WTC11 (cell line): ENCODE measurements at regions not wholly inside any gene's neighbourhood (a gene's known extent, or its start where the extent isn't known, plus 50 kb on each side); places are given as distances from the start of the nearest gene placed in this dataset.

Source experiments
- ATAC-seq: fragments of 200-7000 bp; cut with Tn5 transposase; 2 replicates; pipeline ENCODE4 v1.10.0; 2021; ENCODE audit warnings: mild to moderate bottlenecking, moderate library complexity
- CTCF ChIA-PET: fragments of 300-600 bp; sonication (Branson Sonifier 250); formaldehyde crosslinking; loops from one replicate; lab custom pipeline; 2021; ENCODE audit warnings: antibody characterized with exemption; lab: Charles Lee
- POLR2A ChIA-PET: fragments of 350-600 bp; sonication (Branson Sonifier 250); formaldehyde crosslinking; loops from one replicate; lab custom pipeline; 2021; ENCODE audit warnings: antibody characterized with exemption; lab: Charles Lee
- DNase-seq: peaks from one replicate; pipeline ENCODE4 v3.0.0; 2021; ENCODE audit warnings: low spot score
- H3K27ac Mint-ChIP-seq: 2 replicates; pipeline ENCODE4 v1.8.0; 2021; ENCODE audit warnings: mixed read lengths
- H3K27me3 Mint-ChIP-seq: 2 replicates; pipeline ENCODE4 v1.8.0; 2021; ENCODE audit warnings: low read depth, mild to moderate bottlenecking, moderate library complexity, mixed read lengths
- H3K36me3 Mint-ChIP-seq: 2 replicates; pipeline ENCODE4 v1.8.0; 2021; ENCODE audit warnings: mixed read lengths
- H3K4me1 Mint-ChIP-seq: 2 replicates; pipeline ENCODE4 v1.8.0; 2022; ENCODE audit warnings: mixed read lengths
- H3K4me3 Mint-ChIP-seq: 2 replicates; pipeline ENCODE4 v1.8.0; 2021; ENCODE audit warnings: mild to moderate bottlenecking, moderate library complexity, mixed read lengths
- H3K9me3 Mint-ChIP-seq: 2 replicates; pipeline ENCODE4 v1.8.0; 2021; ENCODE audit warnings: mixed read lengths
- AFF4 ChIP-seq: sonication (generic); formaldehyde crosslinking; IDR thresholded peaks from 2 replicates; pipeline ENCODE4 v1.8.1; 2023; ENCODE audit warnings: mild to moderate bottlenecking, missing genetic modification reagents, borderline replicate concordance
- ATF6 ChIP-seq: sonication (generic); formaldehyde crosslinking; IDR thresholded peaks from 2 replicates; pipeline ENCODE4 v1.8.1; 2023; ENCODE audit warnings: mild to moderate bottlenecking, missing genetic modification reagents
- CDX4 ChIP-seq: fragments of 250-450 bp; sonication (Bioruptor Pico); IDR thresholded peaks from 2 replicates; pipeline ENCODE4 v1.9.0; 2021; ENCODE audit warnings: moderate library complexity, mild to moderate bottlenecking, inconsistent platforms, borderline replicate concordance
- FOXK1 ChIP-seq: sonication (generic); formaldehyde crosslinking; IDR thresholded peaks from 2 replicates; pipeline ENCODE4 v1.8.0; 2022; ENCODE audit warnings: mild to moderate bottlenecking, moderate library complexity, missing genetic modification reagents
- HMGA2 ChIP-seq: fragments of 250-450 bp; sonication (Bioruptor Pico); IDR thresholded peaks from 2 replicates; pipeline ENCODE4 v1.4.0; 2021; ENCODE audit warnings: mild to moderate bottlenecking, moderate library complexity
- HMGXB4 ChIP-seq: sonication (generic); formaldehyde crosslinking; IDR thresholded peaks from 2 replicates; pipeline ENCODE4 v1.8.1; 2023; ENCODE audit warnings: mild to moderate bottlenecking, moderate library complexity, missing genetic modification reagents
- IRF2 ChIP-seq: sonication (generic); formaldehyde crosslinking; IDR thresholded peaks from 2 replicates; pipeline ENCODE4 v1.8.0; 2022; ENCODE audit warnings: low read depth, missing genetic modification reagents, borderline replicate concordance
- NFE2L1 ChIP-seq: sonication (generic); formaldehyde crosslinking; IDR thresholded peaks from 2 replicates; pipeline ENCODE4 v1.8.1; 2023; ENCODE audit warnings: missing genetic modification reagents
- NR1H2 ChIP-seq: sonication (generic); formaldehyde crosslinking; IDR thresholded peaks from 2 replicates; pipeline ENCODE4 v1.9.0; 2021; ENCODE audit warnings: mild to moderate bottlenecking, moderate library complexity, missing genetic modification reagents
- OVOL2 ChIP-seq: fragments of 250-450 bp; sonication (Bioruptor Pico); IDR thresholded peaks from 2 replicates; pipeline ENCODE4 v1.9.0; 2021; ENCODE audit warnings: mild to moderate bottlenecking, borderline replicate concordance
- PRDM15 ChIP-seq: sonication (generic); formaldehyde crosslinking; IDR thresholded peaks from 2 replicates; pipeline ENCODE4 v1.8.0; 2022; ENCODE audit warnings: missing genetic modification reagents
- SMAD3 ChIP-seq: sonication (generic); formaldehyde crosslinking; IDR thresholded peaks from 2 replicates; pipeline ENCODE4 v1.8.0; 2022; ENCODE audit warnings: missing genetic modification reagents, mild to moderate bottlenecking, borderline replicate concordance
- SP1 ChIP-seq: sonication (generic); formaldehyde crosslinking; conservative IDR thresholded peaks from 2 replicates; pipeline ENCODE4 v1.8.1; 2022; ENCODE audit warnings: missing genetic modification reagents
- STAT6 ChIP-seq: sonication (generic); formaldehyde crosslinking; conservative IDR thresholded peaks from 2 replicates; pipeline ENCODE4 v1.8.1; 2023; ENCODE audit warnings: mild to moderate bottlenecking, low read depth, missing genetic modification reagents, moderate library complexity
- TCF7 ChIP-seq: sonication (generic); formaldehyde crosslinking; IDR thresholded peaks from 2 replicates; pipeline ENCODE4 v1.8.0; 2022; ENCODE audit warnings: mild to moderate bottlenecking, low read depth, missing genetic modification reagents, moderate library complexity
- TEAD4 ChIP-seq: sonication (generic); formaldehyde crosslinking; IDR thresholded peaks from 2 replicates; pipeline ENCODE4 v1.8.0; 2022; ENCODE audit warnings: mild to moderate bottlenecking, missing genetic modification reagents
- ZNF121 ChIP-seq: sonication (generic); formaldehyde crosslinking; IDR thresholded peaks from 2 replicates; pipeline ENCODE4 v1.8.0; 2023; ENCODE audit warnings: missing genetic modification reagents
- TF ChIP-seq, protein P1 (sequence below): sonication (generic); formaldehyde crosslinking; IDR thresholded peaks from 2 replicates; pipeline ENCODE4 v1.8.1; 2023; ENCODE audit warnings: mild to moderate bottlenecking, missing genetic modification reagents, moderate library complexity
- TF ChIP-seq, protein P2 (sequence below): sonication (generic); formaldehyde crosslinking; IDR thresholded peaks from 2 replicates; pipeline ENCODE4 v1.8.1; 2022; ENCODE audit warnings: low read depth, missing genetic modification reagents, borderline replicate concordance

- TF ChIP-seq, protein P1, sequence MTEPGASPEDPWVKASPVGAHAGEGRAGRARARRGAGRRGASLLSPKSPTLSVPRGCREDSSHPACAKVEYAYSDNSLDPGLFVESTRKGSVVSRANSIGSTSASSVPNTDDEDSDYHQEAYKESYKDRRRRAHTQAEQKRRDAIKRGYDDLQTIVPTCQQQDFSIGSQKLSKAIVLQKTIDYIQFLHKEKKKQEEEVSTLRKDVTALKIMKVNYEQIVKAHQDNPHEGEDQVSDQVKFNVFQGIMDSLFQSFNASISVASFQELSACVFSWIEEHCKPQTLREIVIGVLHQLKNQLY (CRISPR knock-in tag) = no peak
- TF ChIP-seq PRDM15 (CRISPR knock-in tag) = no peak
- no peak for TF ChIP-seq NR1H2 (CRISPR knock-in tag)
- no peak for TF ChIP-seq AFF4
- TF ChIP-seq CDX4 (CRISPR knock-in tag) = no peak
- TF ChIP-seq FOXK1 = no peak
- TF ChIP-seq OVOL2 (CRISPR knock-in tag) = no peak
- TF ChIP-seq TCF7 = no peak
- TF ChIP-seq, protein P2, sequence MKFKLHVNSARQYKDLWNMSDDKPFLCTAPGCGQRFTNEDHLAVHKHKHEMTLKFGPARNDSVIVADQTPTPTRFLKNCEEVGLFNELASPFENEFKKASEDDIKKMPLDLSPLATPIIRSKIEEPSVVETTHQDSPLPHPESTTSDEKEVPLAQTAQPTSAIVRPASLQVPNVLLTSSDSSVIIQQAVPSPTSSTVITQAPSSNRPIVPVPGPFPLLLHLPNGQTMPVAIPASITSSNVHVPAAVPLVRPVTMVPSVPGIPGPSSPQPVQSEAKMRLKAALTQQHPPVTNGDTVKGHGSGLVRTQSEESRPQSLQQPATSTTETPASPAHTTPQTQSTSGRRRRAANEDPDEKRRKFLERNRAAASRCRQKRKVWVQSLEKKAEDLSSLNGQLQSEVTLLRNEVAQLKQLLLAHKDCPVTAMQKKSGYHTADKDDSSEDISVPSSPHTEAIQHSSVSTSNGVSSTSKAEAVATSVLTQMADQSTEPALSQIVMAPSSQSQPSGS (CRISPR knock-in tag) = no peak
- TF ChIP-seq ZNF121 = no peak
- no peak for TF ChIP-seq ATF6 (CRISPR knock-in tag)
- no peak for TF ChIP-seq HMGA2 (CRISPR knock-in tag)
- no peak for TF ChIP-seq HMGXB4 (CRISPR knock-in tag)
- TF ChIP-seq IRF2 (CRISPR knock-in tag) = no peak
- TF ChIP-seq NFE2L1 (CRISPR knock-in tag) = no peak
- no peak for TF ChIP-seq STAT6
- no peak for TF ChIP-seq SP1 (CRISPR knock-in tag)
- no peak for TF ChIP-seq TEAD4 (CRISPR knock-in tag)
- TF ChIP-seq SMAD3 (CRISPR knock-in tag) = no peak
- Mint-ChIP-seq H3K36me3 (peaks cover 7% of the 10 kb centered on the region), H3K27ac (no peak overlapping the region), H3K4me1 (0 out of 2 replicates have a peak, but pooled peaks cover 2% of the 10 kb centered on the region), H3K9me3 (peaks cover 13% of the 10 kb centered on the region), H3K27me3 (no peaks in the 10 kb centered on the region), H3K4me3 (no peak overlapping the region)
- ChIA-PET CTCF (no interaction called here), POLR2A (no interaction called here)
- no peak for ATAC-seq
- DNase-seq = no peak
Observed at GRCh38 chr1:195475568-195475967, 1132.7 kb downstream of the KCNT2 start.
